ENCODE measurements at regions not wholly inside any gene's neighbourhood (a gene's known extent, or its start where the extent isn't known, plus 50 kb on each side); places are given as distances from the start of the nearest gene placed in this dataset.

DNA sequence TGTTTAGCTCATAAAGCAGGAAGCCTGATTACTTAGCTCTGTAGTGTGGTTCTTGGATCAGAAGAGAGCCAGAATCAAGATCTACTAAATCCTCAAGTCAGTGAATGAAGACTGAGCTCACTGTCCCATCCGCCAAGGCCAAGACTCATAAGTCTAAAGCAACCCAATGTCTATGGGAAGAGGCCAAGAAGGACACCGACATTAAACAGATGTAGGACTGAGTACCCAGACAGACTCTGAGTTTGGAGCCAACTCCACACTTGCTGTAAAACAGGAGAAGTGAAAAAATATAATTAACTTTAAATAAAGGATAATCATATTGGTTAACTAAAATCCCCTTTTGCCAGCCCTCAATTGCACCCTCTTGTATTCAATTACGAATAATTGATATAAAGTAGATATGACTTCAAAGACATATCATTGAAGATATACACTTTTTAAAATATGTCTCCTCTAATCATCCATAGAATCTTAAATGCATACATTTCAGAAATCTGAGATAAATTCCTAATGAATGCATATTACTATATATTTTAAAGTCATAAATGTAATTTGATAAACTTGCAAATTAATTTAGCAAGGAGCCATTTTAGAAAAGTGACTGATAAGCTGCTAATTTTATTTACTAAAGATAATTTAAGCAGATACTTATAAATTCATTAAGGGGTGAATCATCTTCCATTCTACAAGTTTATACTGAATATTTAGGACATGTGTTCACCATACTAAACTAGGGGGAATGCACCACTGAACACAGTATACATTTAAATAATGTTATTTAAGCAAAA is 617.0 kb upstream of the ARID1B start:
- TF ChIP-seq, protein P1, sequence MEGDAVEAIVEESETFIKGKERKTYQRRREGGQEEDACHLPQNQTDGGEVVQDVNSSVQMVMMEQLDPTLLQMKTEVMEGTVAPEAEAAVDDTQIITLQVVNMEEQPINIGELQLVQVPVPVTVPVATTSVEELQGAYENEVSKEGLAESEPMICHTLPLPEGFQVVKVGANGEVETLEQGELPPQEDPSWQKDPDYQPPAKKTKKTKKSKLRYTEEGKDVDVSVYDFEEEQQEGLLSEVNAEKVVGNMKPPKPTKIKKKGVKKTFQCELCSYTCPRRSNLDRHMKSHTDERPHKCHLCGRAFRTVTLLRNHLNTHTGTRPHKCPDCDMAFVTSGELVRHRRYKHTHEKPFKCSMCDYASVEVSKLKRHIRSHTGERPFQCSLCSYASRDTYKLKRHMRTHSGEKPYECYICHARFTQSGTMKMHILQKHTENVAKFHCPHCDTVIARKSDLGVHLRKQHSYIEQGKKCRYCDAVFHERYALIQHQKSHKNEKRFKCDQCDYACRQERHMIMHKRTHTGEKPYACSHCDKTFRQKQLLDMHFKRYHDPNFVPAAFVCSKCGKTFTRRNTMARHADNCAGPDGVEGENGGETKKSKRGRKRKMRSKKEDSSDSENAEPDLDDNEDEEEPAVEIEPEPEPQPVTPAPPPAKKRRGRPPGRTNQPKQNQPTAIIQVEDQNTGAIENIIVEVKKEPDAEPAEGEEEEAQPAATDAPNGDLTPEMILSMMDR (conservative IDR thresholded peaks at IDR 0.05; ENCODE audit: low read depth, low read length), result no peak
- no peak for TF ChIP-seq RAD21 (IDR thresholded peaks at IDR 0.05; ENCODE audit: low read length)
- TF ChIP-seq SMC3 (IDR thresholded peaks at IDR 0.05; ENCODE audit: low read depth, low read length), result no peak
- no peak for TF ChIP-seq MAFK (IDR thresholded peaks at IDR 0.05; ENCODE audit: low read depth, low read length)
- TF ChIP-seq, protein P2, sequence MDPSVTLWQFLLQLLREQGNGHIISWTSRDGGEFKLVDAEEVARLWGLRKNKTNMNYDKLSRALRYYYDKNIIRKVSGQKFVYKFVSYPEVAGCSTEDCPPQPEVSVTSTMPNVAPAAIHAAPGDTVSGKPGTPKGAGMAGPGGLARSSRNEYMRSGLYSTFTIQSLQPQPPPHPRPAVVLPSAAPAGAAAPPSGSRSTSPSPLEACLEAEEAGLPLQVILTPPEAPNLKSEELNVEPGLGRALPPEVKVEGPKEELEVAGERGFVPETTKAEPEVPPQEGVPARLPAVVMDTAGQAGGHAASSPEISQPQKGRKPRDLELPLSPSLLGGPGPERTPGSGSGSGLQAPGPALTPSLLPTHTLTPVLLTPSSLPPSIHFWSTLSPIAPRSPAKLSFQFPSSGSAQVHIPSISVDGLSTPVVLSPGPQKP (IDR thresholded peaks at IDR 0.05; ENCODE audit: borderline replicate concordance, low read depth, low read length), result no peak
- TF ChIP-seq BHLHE40 (IDR thresholded peaks at IDR 0.05; ENCODE audit: low read depth, low read length), result no peak
